ENCODE measurements at regions not wholly inside any gene's neighbourhood (a gene's known extent, or its start where the extent isn't known, plus 50 kb on each side); places are given as distances from the start of the nearest gene placed in this dataset.
"Not testable (repeated sequence)": the region's sequence is repeated elsewhere in the genome, so short reads cannot be mapped to it uniquely, and the experiment has no call there.

DNA sequence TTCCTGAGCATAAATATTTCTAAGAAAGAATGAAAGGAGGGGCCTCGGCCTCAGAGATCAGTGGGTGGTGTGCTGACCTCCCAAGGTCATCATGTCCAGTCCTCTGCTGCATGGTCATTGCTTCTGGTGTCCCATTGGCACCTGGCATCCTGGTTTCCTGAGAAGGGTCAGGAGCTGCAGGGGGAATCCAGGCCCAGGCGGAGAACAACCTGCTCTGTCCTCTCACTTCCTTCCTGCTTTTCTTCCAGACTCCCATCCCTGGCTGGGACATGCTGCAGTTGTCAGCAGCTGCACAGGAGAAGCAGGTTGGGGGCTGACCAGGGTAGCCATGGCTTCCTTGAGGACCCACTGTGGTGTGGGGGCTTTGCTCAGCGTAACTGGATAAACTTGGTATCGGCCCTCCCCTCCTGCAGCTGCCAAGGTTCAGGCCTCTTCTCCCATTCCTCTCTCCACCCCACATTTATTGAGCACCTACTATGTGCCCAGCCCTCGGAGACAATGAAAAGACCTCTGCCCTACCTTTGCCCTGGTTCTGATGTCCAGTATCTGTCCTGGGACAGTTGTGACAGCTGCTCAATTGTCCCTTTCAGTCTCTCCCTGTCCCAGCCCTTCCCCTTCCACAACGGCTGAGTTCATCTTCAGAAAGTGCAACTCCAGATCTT, 155.2 kb downstream of the CEBPB start:
- DNase-seq, result no peak

DNA sequence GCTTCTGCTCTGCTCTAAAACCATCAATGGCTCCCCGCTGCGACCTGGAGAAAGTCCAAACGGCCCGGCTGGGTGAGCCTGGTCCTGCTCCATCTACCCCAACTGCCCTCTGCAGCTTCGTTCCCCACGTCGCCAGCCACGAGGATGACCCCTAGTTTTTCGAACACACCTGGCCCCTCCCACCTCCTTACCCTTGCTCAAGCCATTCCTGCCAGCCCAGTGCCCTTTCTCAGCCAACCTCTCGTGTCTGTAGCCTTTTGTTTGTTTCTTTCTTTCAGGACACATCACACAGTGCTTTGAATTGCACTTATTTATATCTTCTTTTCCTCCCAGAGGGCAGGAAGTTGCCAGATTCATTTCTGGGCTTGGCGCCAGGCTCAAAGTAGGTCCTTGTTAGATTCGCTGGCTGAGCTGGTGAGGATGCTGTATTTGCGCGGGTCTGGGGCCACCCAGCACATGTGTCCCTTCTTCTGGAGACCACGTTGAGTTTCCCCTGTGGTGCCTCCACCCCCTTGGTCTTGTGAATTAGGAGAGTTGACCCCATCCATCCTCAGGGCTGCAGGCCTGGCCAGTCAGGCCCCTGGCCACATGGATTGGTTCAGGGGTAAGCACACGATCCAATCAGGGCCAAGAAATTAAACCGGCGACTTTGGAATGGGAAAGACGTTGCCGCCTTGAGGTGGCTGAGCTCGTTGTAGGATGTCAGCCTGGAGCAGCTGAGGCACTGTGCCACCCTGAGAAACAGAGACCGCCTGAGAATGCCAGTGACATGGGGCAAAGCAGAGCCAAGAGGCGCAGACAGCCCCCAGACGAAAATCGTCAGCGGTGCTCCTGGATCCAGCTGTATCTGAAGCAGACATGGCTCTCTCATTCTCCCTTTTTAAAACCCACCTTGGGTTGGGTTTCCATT, 156.0 kb downstream of the CEBPB start:
- peak; percentile 71 for DNase-seq

DNA sequence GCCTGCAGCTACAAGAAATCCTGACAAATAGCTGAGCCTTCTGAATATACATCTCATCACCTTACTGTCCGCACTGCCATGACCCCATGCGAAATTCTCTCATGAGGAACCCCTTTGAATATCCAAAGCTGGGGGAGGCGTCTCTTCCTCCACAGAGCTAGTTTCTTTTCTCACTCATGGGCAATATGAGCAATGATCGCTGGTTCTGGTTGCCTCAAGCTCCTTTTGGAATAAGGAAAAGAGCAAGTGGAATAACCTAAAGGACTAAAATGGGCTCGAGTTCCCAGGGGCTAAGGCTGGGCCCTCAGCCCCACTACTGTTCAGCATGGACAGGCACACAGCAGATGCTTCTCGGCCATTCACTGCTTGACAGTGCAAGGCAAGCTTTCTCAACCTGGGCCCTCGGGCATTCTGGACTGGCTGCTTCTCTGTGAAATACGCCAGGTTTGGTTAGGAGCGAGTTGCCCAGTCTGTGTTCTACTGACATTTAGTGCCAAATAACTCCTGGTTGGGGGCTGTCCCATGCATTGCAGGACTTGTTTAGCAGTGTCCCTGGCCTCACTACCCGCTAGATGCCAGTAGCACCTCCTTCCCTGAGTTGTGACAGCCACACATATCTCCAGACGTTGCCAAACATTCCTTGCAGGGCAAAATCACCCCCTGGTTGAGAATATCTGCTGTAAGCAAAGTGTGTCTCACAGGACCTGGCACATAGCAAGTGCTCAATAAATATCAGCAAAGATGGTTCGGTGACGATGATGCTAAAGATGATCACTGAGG, 156.8 kb downstream of the CEBPB start:
- DNase-seq, result no peak

DNA sequence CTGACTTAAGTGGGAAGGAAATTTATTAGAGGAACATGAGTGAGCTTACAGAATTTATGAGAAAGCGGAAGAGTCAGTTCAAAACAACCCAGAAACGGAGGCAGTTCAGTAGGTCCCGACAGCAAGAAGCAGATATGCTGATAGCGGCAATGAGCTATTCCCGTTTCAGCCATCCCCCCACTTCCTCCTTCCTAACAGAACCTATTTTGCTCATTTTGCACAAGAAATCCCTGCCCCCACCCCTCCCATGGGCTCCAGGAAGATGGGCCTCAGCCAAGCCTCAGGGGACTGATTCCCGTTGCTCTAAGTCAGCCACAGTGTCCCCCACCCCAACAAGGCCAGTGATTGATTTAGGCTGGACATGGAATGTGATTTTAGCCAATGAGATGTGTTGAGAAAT, 157.5 kb downstream of the CEBPB start:
- no peak for DNase-seq

DNA sequence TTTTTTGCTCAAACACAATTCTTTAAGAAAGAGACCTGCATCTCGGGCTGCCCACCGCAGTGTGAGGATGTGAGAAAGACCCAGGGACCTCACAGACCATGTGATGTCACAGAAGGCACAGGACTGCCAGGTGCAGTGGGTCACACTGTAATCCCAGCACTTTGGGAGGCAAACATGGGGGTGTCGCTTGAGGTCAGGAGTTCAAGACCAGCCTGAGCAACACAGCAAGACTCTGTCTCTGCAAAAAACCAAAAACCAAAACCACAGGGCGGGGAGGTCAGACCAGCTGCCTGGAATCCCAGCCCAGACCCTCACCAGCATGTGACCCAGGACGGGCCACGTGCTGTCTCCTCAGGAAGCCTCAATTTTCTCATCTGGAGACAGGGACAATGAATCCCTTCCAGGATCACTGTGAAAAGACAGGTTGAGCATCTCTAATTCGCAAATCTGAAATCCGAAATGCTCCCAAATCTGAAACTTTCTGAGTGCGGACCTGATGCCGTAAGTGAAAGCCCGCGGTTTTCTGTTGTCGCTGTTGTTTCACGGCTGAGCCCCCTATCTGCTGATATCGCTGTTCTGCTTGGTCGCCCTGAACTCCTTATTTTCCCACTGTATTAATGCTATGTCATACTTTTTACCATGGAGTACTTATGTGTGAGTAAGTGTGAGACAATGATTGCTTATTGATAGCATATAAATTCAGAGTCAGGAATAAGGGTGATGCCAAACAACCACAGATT, 159.5 kb upstream of the PTPN1 start:
- DNase-seq, result no peak

DNA sequence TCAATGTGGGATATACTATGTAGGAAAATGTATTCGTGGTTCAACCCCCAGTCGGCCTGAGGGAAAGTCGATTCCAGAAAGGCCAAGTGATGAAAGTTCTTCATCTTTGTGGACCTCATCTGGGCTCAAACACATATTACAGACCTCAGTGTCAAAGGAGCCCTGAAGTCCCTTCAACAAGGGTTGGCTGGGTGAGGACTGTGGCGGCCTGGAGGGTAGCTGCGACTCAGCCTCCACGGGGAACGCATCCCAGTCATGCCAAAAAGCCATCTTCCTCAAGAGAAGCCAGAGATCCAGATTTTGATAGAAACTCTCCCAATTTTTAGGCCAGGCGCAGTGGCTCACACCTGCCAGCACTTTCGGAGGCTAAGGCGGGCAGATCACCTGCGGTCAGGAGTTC, 158.6 kb upstream of the PTPN1 start:
- no peak for DNase-seq

DNA sequence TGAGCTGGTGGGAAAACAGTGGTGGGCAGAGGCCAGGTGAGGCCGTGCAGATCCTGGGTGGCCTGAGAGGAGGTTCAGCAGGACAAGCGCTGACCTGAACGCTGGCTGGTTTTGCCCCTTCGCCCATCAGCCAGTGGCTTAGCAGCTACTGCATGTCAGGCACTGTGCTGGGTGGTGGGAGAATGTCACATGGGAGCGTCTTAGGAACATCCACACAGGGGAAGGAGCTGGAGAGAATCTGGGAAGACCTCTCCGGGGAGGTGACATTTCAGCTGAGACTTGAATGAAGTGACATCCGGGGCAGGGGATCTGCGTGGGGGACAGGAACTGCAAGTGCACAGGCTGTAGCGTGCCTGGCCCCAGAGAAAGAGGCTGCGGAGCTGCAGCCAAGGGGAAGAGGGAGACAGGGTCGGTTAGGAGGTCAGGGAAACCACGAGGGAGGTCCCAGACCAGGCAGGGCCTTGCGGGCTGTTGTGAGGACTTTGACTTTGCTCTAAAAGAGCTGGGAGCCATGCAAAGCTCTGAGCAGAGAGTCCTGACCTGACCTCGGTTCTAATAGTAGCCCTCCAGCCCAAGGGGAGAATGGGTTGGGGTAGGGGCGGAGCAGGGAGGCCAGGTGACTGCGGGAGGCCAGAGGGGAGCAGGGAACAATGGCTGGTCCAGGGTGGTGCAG, 156.8 kb upstream of the PTPN1 start:
- DNase-seq, result no peak

DNA sequence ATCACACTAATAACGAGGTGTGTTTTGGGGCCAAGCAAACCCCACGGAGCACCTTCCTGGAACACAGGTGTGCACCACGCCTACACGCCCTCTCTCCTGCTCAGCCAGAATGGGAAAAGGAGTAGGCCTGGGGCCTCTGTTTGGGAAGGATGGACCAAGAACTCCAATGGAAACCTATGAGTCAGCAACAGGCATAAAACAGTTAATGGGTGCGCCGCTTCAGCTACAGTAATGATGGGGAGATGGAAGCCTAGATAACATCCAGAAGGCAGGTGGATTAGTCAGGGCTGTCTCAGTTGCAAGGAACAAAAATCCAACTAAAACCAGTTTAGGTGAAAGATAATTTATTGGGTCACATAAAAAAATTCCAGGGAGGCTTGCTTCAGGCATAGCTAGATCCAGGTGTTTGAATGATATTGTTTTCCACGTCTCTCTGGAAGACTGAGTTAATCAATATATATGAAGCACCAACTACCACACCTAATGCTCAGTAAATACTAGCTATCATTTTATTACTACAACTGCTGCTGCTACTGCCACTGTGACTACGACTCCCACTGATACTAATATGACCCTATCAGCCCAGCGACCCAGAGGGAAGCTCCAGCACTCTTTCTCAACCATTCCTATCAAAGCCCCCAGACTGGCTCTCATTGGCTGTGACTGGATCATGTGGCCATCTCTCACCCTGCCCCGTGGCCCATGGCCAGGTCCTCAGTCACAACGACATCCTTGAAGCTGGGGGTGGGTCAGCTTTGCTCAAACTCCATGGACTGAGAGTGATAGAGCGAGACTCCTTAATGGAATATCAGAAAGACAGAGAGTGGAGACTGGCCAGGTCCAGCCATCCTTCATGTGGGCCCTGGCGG, 155.2 kb upstream of the PTPN1 start:
- no peak for DNase-seq

DNA sequence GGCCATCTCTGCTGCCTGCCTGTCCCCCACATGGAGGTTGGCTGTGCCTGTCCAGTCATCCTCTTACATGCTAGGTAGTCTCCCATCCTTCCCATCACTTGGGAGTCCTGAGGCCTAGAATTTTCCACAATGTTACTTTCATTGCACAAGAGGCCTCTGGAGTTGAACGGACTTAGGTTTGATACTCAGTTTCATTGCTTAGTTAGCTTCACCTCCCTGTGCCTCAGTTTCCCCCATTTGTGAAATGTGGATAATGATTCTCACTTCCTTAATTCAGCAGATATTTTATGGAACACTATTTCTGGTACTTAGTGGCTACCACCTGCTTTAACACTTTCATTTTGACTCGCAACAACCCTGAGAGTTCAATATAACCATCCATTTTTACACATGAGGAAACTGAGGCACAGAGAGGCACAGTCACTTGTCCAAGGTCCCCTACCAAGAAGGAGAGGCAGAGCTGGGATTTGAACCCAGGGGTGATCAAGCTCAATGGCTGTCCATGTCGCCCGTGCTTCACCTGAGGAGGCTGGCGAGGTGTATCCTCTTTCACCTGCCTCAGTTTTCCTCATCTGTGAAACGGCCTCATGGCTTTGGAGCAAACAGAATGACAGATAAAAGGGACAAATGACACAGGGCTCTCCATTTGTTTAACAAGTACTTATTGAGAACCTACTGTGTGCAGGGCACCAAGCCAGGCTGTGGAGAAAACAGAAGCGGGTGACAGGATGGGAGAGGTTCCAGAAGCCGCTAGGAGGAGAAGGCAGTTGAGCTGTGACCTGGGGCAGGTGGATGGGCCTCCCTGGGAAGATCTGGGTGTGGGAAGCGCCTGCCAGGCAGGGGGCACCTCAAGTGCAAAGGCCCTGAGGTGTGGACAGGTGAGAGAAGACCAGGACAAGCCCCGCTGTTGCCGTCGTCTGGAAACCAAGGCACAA, 154.3 kb upstream of the PTPN1 start:
- DNase-seq, result no peak

DNA sequence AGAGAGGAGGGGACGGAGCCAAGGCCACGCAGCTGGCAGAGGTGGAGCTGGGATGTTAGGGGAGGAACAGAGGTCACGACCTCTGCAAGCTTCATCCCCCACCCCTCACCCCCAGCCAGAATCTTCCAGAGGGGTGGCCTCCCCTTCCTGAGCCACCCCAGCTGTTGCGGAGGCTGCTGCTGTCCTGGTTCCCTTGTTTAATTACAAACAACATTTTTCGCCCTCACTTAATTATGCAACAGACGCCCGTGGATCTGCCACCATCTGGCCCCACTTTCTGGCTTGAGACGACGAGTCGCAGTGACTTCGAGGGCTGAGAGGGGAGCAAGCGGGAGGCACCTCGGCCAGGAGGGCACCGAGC, 153.7 kb upstream of the PTPN1 start:
- DNase-seq, result no peak

DNA sequence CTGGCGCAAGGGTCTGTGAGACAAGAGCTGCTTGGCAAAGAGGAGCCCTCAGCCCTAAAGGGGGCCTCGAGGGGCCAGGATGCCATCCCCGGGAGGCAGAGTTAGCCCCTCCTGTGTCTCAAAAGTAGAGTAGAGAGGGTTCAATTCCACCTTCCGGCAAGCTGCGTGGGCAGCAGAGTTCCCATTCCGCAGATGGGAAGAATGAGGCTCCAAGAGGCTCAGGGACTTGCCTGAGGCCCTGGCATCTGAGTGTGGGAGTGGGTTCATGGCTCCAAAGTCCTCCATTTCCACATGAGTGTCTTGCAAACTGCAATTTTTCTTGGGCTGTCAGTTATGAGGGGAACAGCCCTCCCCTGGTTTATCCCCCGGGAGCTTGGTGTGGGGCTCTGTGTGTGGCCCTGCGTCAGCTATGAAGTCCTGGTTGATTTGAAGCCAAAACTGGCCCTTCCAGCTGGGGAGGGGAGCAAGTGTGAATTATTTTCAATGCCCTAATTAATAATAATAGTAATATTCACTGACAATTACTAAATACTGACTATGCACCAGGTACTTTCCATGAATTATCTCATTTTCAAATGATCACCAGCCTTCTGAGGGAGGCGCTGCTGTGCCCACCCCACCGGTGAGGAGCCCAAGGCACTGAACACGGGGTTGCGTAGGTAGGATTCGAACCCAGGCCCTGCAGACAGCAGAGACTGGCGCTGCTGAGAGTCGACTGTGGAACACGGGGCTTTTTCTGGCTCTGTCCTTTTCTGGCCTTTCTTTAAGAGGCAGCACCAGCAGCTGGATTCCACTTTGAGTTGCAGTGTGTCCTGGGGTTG, 153.0 kb upstream of the PTPN1 start:
- no peak for DNase-seq

DNA sequence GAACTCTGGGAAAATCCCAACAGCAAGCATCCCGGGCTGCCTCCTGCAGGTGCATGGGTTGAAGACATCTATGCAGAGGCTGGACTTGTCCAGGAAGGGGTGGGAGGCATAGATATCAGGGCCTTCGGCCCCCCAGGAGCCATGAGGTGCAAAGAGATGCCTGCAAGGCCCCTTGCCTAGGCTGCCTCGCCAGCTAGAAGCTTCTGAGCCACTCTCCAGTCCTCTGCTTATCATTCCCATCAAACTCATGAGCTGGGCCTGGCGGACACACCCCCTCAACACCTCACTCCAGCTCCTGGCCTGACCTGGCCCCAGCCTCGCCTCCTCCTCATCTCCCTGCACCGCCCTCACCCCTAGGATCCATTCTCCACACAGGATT, 152.4 kb upstream of the PTPN1 start:
- DNase-seq, result no peak

DNA sequence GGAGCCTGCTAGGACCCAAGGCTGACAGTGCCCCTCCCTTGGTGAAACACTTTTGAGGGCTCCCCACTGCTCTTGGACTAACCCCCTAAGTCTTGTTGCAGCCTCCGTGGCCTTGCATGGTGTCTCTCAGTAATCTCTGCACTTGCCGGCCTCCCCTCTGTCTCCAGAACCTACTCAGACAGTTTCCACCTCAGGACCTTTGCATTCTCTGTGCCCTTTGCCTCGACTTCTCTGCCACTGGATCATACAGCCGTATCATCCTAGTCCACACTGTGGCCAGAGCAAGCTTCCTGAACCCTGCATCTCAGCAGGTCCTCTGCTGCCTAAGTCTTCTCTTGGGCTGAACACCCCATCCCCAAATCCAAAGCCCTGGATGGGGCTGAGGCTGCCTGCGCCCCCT, 152.0 kb upstream of the PTPN1 start:
- DNase-seq, result no peak

DNA sequence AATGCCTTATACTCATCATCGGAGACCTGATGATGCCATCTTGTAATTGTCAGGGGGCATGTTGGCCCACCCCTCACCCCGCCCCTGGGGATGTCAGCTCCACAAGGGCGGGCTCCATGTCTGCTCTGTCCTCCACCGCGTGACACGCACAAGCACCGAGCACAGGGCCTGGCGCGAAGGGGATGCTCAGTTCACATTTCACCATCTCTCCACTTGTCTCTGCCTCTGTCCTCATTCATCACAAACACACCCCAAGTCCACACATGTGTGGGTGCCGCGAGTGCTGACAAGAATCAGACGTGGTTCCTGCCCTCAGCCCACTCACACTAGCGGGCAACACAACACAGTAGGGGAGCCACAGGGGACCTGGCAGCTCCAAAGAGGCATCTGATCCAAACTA, 151.2 kb upstream of the PTPN1 start:
- no peak for DNase-seq

DNA sequence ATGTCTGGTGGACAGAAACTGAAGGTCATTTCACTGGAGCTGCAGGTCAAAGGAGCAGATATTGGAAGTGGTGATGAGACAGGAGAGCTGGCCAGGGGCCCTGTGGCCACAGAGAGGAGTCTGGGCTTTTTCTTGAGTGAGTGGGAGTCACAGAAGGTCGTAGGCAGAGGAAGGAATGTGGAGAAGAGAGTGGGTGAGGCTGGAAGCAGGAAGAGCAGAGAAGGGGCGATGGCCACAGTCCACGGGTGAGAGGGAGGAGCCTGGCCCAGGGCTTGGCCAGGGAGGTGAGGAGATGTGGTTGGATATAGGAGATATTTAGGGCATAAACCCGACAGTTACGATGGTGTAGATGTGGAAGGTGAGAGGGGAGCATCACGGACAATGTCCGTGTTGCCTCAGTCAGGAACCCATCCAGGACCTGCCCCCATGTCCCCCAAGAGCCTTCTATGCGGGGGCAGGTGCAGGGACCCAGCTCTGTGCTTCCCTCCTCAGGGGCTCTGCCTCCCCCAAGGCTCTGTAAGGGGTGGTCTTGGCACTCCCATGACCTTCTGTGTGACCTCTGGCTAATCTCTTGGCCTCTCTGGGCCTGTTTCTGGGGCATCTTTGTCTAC, 150.5 kb upstream of the PTPN1 start:
- no peak for DNase-seq

DNA sequence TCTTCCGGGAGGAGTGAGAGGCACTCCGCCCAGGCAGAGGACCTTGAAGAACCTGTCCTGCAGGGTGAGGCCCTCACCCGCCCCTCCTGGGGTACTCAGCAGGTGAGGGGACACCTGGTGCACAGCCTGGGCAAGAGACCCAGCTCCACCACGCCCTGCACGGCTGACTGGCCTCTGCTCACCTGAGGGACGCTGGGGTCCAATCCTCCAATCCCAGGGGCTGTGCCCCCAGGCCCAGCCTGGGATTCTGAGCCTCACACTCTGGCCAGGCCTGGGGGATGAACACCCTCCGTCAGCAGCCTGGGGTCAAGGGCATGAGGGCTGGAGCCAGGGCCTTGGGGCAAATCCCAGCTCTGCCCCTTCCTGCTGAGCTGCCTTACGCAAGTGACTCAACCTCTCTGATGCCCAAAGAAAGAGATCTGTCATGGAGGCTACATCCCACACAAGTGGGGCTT, 149.9 kb upstream of the PTPN1 start:
- DNase-seq, result no peak

DNA sequence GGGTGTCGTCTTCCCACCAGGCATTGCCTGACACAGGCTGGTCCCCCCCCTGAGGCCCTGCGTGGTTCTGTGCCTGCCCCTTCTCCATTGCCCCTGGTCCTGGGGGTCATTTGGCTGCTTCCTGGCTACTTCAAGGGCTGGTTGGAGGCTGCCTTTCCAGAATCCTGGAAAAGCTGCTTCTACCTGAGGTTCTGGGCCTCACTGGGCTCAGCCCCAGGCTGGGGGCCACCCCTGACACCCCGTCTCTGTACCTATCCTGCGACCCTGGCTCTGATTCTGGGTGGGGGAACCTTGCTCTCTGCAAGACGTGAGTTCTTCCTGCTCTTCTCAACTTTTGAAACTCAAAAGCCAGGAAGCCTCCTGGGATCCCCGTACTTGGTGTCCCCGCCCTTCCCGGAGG, 149.3 kb upstream of the PTPN1 start:
- no peak for DNase-seq

DNA sequence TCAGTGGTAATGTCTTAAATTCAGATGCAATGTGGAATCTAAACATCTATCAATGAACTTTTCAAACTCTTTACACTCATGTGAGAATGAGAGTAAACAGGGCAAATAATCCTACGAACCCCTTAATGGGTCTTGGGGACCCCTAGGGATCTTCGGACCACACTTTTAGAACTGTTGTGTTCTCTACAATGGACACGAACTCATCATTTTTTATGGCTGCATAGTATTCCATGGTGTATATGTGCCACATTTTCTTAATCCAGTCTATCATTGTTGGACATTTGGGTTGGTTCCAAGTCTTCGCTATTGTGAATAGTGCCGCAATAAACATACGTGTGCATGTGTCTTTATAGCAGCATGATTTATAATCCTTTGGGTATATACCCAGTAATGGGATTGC, 148.0 kb upstream of the PTPN1 start:
- DNase-seq, result not testable (repeated sequence)

DNA sequence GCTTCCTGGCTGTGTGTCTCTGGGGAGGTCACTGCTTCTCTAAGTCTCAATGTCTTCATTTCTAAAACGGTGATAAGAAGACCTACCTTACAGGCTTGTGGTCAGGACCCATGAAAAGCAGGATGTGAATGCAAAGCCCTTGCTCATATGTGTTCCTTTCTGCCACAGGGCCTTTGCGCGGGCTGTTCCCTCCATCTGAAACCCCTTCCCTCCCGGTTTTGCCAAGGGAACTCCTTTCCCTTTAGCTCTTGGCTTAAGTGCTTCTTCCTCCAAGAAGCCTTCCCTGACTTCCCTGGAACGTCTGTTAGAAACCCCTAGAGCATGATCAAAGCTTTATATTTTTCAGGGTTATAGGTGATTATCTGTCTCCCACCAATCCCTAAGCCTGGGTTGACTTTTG, 147.2 kb upstream of the PTPN1 start:
- no peak for DNase-seq

Data from NCI-H1092 (cell line).